ENCODE measurements at regions not wholly inside any gene's neighbourhood (a gene's known extent, or its start where the extent isn't known, plus 50 kb on each side); places are given as distances from the start of the nearest gene placed in this dataset.
A peak's percentile ranks its signal among the peaks of the same experiment; 100 is the strongest.

- H3K4me3 ChIP-seq (ENCODE audit: low read length) = no peak overlapping the region
- TF ChIP-seq CTCF (conservative IDR thresholded peaks at IDR 0.05; ENCODE audit: low read length) = no peak
- DNase-seq (ENCODE audit: low read depth) = no peak
Observed at GRCh38 chr5:40412771-40413170, 266.9 kb upstream of the PTGER4 start.

DNA sequence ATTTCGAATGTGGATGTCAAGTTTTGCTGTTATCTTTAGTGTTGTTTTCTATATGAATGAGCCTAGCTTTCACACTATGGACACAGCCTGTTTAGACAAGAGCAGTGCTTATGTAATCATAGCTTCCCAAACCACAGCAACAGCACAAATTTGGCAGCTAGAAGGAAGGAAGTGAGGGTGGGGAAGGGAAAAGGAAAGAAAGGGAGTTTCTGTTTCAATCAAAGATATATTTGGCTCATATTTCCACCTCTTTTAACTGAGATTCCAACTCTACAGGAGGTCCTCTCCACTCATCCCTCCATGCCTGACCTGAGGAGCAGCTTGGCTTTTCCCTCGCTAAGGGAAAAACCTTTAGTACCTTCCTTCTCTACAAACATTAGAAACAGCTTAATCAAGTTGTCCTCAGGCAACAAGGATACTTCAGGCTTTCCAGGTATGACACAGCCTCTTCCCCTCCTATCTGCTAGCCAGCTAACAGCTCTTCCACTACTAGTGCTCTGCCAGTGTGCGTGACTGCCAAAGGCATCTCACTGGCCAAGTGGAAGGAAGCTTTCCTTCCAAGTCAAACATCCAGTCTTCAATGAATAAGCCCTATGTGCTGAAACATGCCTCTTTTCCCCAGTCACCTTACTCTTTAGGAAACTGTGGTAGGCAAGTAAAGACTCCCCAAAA is 268.6 kb upstream of the PTGER4 start:
- no peak for TF ChIP-seq CTCF (conservative IDR thresholded peaks at IDR 0.05; ENCODE audit: low read length)
- no peak overlapping the region for H3K4me3 ChIP-seq (ENCODE audit: low read length)
- peak; percentile 34 for DNase-seq (ENCODE audit: low read depth)

GRCh38 chr5:40410231-40410861 is 269.4 kb upstream of the PTGER4 start:
- DNase-seq (ENCODE audit: low read depth) = no peak
- no peak for TF ChIP-seq CTCF (conservative IDR thresholded peaks at IDR 0.05; ENCODE audit: low read length)
- H3K4me3 ChIP-seq (ENCODE audit: low read length) = no peak overlapping the region

GRCh38 chr5:40409601-40410000 is 270.1 kb upstream of the PTGER4 start:
- H3K4me3 ChIP-seq (ENCODE audit: low read length) = no peak overlapping the region
- TF ChIP-seq CTCF (conservative IDR thresholded peaks at IDR 0.05; ENCODE audit: low read length) = no peak
- no peak for DNase-seq (ENCODE audit: low read depth)

DNA sequence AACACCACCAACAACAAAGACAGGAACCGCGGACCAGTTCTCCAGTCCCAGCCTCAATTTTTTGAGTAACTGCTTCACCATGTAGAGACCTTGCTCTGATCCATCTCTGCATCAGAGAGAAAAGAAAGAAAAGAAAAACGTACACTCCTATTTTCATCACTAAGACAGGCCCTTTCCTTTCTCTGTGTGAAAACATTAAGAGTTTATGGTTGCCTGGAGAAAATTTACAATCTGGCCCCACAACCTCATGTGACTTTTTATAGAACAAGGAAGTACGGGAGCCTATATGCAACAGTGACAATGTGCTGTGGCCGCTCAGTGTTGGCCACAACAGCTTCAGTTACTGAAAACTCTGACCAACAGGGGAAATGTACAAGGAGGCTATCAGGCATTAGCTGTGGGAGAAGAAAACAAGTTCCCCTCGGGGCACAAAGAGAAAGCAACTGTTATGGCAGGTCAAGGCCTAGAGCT is 272.9 kb upstream of the PTGER4 start:
- H3K4me3 ChIP-seq (ENCODE audit: low read length) = no peak overlapping the region
- TF ChIP-seq CTCF (conservative IDR thresholded peaks at IDR 0.05; ENCODE audit: low read length) = no peak
- DNase-seq (ENCODE audit: low read depth) = no peak

- no peak for TF ChIP-seq CTCF (conservative IDR thresholded peaks at IDR 0.05; ENCODE audit: low read length)
- no peak overlapping the region for H3K4me3 ChIP-seq (ENCODE audit: low read length)
- no peak for DNase-seq (ENCODE audit: low read depth)
Observed at GRCh38 chr5:40405996-40406740, 273.5 kb upstream of the PTGER4 start.
